ENCODE measurements at regions not wholly inside any gene's neighbourhood (a gene's known extent, or its start where the extent isn't known, plus 50 kb on each side); places are given as distances from the start of the nearest gene placed in this dataset.

DNA sequence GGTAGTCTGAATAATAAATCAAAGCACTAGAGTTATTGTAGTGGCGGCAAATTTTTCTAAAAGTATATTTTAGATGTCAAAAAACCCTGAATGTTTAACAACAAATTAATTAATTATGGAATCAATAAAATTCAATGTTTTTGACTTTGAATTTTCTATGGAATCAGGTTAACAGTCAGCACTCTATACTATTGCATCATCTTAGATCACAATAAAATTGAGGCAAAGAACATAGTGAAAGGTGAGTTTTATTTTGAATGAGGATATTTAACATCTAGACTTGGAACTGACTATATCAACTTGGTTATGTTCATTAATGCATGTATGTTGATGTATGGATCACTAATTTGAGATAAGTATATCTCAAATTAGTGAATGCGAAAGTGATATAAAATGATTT lies 148.5 kb downstream of the TNFSF18 start:
- TF ChIP-seq, protein P1, sequence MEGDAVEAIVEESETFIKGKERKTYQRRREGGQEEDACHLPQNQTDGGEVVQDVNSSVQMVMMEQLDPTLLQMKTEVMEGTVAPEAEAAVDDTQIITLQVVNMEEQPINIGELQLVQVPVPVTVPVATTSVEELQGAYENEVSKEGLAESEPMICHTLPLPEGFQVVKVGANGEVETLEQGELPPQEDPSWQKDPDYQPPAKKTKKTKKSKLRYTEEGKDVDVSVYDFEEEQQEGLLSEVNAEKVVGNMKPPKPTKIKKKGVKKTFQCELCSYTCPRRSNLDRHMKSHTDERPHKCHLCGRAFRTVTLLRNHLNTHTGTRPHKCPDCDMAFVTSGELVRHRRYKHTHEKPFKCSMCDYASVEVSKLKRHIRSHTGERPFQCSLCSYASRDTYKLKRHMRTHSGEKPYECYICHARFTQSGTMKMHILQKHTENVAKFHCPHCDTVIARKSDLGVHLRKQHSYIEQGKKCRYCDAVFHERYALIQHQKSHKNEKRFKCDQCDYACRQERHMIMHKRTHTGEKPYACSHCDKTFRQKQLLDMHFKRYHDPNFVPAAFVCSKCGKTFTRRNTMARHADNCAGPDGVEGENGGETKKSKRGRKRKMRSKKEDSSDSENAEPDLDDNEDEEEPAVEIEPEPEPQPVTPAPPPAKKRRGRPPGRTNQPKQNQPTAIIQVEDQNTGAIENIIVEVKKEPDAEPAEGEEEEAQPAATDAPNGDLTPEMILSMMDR (IDR thresholded peaks at IDR 0.05; ENCODE audit: control extremely low read depth, extremely low read depth, low read depth, missing control alignments): no peak
- no peak for DNase-seq (ENCODE audit: extremely low spot score)
- POLR2A ChIA-PET: no interaction called here
- CTCF ChIA-PET: no interaction called here

GRCh38 chr1:172902861-172903381 lies 147.8 kb downstream of the TNFSF18 start:
- no peak for DNase-seq (ENCODE audit: extremely low spot score)
- ChIA-PET CTCF (no interaction called here), POLR2A (no interaction called here)
- TF ChIP-seq, protein P1 (IDR thresholded peaks at IDR 0.05; ENCODE audit: control extremely low read depth, extremely low read depth, low read depth, missing control alignments): no peak

DNA sequence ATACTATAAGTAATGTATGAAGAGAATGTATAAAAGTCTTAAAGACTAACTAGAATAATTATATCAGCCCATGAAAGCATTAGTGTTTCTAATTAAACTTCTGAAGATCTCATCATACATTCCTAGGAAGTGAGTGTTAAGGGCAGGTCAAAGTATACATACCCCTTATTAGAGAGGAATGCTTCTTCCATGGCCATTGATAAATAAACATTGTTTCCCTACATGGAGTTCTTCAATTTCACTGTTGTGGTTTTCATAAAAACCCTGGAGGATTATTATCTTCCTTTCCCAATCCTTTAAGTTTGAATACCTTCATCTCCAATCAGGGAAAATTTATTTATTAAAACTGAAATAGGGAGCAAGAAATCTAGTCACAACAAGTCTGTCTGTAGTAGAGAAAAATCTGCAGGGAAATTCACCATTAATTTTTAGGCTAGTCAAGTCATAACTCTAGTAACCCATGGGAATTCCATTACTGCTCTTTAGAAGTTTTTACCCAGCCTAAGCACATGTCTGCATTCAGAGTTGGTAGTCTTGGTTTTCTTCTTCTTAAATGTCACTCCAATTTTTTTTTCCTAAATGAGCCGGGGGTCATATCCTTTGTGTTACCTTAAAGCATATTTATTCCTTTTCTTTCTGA lies 147.0 kb downstream of the TNFSF18 start:
- TF ChIP-seq, protein P1 (IDR thresholded peaks at IDR 0.05; ENCODE audit: control extremely low read depth, extremely low read depth, low read depth, missing control alignments): no peak
- DNase-seq (ENCODE audit: extremely low spot score): no peak
- POLR2A ChIA-PET: no interaction called here
- CTCF ChIA-PET: no interaction called here

GRCh38 chr1:172905452-172905851 lies 145.3 kb downstream of the TNFSF18 start:
- CTCF ChIA-PET: interaction anchor here (1.1 to 1.3 kb wide), 2 partner anchors 13 to 16 kb away, joined by 3 read pairs; no protein-coding TSS in a partner anchor
- POLR2A ChIA-PET: no interaction called here
- TF ChIP-seq, protein P1 (IDR thresholded peaks at IDR 0.05; ENCODE audit: control extremely low read depth, extremely low read depth, low read depth, missing control alignments): no peak
- no peak for DNase-seq (ENCODE audit: extremely low spot score)

GRCh38 chr1:172906778-172907592 lies 143.8 kb downstream of the TNFSF18 start:
- ChIA-PET POLR2A (no interaction called here), CTCF (interaction anchor here (1.1 kb wide), 1 partner anchor 21 kb away, joined by 3 read pairs; no protein-coding TSS in a partner anchor)
- no peak for DNase-seq (ENCODE audit: extremely low spot score)
- TF ChIP-seq, protein P1 (IDR thresholded peaks at IDR 0.05; ENCODE audit: control extremely low read depth, extremely low read depth, low read depth, missing control alignments): no peak

DNA sequence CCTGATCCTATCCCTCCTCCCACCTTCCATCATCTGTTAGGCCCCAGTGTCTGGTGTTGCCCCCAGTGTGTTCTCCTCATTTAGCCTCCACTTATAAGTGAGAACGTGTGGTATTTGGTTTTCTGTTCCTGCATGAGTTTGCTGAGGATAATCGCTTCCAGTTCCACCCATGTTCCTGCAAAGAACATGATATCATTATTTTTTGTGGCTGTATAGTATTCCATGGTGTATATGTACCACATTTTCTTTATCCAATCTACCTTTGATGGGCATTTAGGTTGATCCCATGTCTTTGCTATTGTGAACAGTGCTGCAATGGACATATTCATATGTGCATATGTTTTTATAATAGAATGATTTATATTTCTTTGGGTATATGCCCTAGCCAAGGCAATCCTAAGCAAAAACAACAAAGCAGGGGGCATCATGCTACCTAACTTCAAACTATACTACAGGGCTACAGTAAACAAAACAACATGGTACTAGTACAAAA lies 142.9 kb downstream of the TNFSF18 start:
- ChIA-PET POLR2A (no interaction called here), CTCF (interaction anchor here (1.1 kb wide), 1 partner anchor 22 kb away, joined by 3 read pairs; no protein-coding TSS in a partner anchor)
- no peak for DNase-seq (ENCODE audit: extremely low spot score)
- TF ChIP-seq, protein P1 (IDR thresholded peaks at IDR 0.05; ENCODE audit: control extremely low read depth, extremely low read depth, low read depth, missing control alignments): no peak

All from GM10248 (cell line).